ENCODE measurements at regions not wholly inside any gene's neighbourhood (a gene's known extent, or its start where the extent isn't known, plus 50 kb on each side); places are given as distances from the start of the nearest gene placed in this dataset.
"Not testable (repeated sequence)": the region's sequence is repeated elsewhere in the genome, so short reads cannot be mapped to it uniquely, and the experiment has no call there.

DNA sequence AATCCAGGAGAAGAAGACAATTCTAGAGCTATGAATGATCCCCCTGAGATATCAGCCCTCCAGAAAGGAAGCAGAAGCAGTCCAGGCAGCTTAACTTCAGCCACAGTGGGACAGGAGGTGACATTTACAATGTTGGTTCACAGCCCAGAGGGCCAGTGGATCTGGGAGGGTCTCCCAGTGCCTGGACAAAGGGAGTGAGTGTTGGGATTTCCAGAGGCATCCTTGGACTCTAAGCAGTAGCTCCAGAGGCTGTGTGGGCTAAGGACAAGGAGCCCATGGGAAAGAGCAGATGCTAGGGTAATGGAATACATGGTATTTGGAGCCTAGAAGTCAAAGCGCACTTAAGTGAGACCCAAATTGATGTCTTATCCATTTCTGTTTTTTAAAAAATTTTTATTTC, 97.4 kb upstream of the NUPR2 start:
- TF ChIP-seq POLR2A (IDR thresholded peaks at IDR 0.05) (no peak), POLR2AphosphoS5 (IDR thresholded peaks at IDR 0.05) (no peak), EP300 (IDR thresholded peaks at IDR 0.05; ENCODE audit: low read depth) (no peak)
- TF ChIP-seq, protein P1, sequence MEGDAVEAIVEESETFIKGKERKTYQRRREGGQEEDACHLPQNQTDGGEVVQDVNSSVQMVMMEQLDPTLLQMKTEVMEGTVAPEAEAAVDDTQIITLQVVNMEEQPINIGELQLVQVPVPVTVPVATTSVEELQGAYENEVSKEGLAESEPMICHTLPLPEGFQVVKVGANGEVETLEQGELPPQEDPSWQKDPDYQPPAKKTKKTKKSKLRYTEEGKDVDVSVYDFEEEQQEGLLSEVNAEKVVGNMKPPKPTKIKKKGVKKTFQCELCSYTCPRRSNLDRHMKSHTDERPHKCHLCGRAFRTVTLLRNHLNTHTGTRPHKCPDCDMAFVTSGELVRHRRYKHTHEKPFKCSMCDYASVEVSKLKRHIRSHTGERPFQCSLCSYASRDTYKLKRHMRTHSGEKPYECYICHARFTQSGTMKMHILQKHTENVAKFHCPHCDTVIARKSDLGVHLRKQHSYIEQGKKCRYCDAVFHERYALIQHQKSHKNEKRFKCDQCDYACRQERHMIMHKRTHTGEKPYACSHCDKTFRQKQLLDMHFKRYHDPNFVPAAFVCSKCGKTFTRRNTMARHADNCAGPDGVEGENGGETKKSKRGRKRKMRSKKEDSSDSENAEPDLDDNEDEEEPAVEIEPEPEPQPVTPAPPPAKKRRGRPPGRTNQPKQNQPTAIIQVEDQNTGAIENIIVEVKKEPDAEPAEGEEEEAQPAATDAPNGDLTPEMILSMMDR (IDR thresholded peaks at IDR 0.05) = no peak
- Histone ChIP-seq H3K27ac (no peak overlapping the region), H3K4me1 (no peaks in the 10 kb centered on the region), H3K4me3 (no peak overlapping the region), H3K9me3 (peaks cover 0 to 3% of the 10 kb centered on the region in 2 donors), H3K36me3 (no peaks in the 10 kb centered on the region), H3K27me3 (no peaks in the 10 kb centered on the region)
- 90 to 100% methylated on average over 1 of the region's 1 CpG for WGBS, 2 donors (ENCODE audit: low coverage in 1 of 2)
- in situ Hi-C loops (cut with MboI; ENCODE audit: low pct_ligation_motif_present in 1 of 4, low pct_unique_long_range_greater_than_20kb in 1 of 4, low sequenced_read_pairs in 3 of 4) (no loop called here), intact Hi-C loops (cut with DNase I; ENCODE audit: low total_unique reads) (no loop called here)
- DNase-seq = no peak

DNA sequence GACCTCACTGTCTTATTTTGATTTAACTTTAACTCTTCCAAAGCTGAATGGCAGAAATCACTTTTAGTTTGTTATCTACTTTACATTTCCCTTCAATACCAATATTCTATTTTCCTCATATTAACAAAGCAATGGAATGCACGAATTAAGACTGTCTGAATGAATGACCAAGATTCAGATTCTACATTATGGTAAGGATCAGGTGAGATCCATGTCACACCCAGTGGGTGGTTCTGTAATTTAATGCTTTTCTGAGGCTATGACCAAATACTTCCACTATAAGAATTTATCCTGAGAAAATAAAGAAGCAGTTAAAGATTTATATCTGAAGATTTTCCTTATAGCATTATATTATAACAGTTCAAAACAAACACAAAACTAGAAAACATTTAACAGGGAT, 90.2 kb upstream of the NUPR2 start:
- in situ Hi-C loops (cut with MboI; ENCODE audit: low pct_ligation_motif_present in 1 of 4, low pct_unique_long_range_greater_than_20kb in 1 of 4, low sequenced_read_pairs in 3 of 4) (no loop called here), intact Hi-C loops (cut with DNase I; ENCODE audit: low total_unique reads) (no loop called here)
- no peaks in the 10 kb centered on the region for H3K9me3 ChIP-seq
- no peaks in the 10 kb centered on the region for H3K4me1 ChIP-seq
- no peaks in the 10 kb centered on the region for H3K36me3 ChIP-seq
- 48 to 83% methylated on average over 1 of the region's 1 CpG for WGBS, 2 donors (ENCODE audit: low coverage in 1 of 2)
- H3K4me3 ChIP-seq = no peak overlapping the region
- no peaks in the 10 kb centered on the region for H3K27me3 ChIP-seq
- TF ChIP-seq POLR2AphosphoS5 (IDR thresholded peaks at IDR 0.05) (no peak), POLR2A (IDR thresholded peaks at IDR 0.05) (no peak), EP300 (IDR thresholded peaks at IDR 0.05; ENCODE audit: low read depth) (no peak)
- TF ChIP-seq, protein P1 (IDR thresholded peaks at IDR 0.05) = no peak
- no peak for DNase-seq
- H3K27ac ChIP-seq = no peak overlapping the region

DNA sequence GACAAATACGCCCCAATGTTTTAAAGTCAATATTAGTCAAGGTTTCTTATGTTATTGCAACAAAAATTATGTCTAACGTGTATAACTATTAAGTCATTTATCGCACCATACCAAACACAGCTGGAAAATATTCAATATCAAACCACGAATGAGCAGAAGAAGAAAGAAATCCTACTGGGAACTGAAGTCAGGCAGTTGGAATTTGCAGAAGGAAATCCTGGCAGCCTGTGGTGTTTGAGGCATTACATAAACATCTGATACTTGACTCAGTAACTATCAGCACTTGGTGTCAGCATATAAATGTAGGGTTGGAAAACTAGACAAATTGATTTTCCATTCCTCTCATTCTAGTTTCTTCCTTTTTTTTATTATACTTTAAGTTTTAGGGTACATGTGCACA, 83.4 kb upstream of the NUPR2 start:
- in situ Hi-C loops (cut with MboI; ENCODE audit: low pct_ligation_motif_present in 1 of 4, low pct_unique_long_range_greater_than_20kb in 1 of 4, low sequenced_read_pairs in 3 of 4) = no loop called here
- WGBS, 2 donors (ENCODE audit: low coverage in 1 of 2) = 65 to 70% methylated on average over 4 of the region's 4 CpGs

DNA sequence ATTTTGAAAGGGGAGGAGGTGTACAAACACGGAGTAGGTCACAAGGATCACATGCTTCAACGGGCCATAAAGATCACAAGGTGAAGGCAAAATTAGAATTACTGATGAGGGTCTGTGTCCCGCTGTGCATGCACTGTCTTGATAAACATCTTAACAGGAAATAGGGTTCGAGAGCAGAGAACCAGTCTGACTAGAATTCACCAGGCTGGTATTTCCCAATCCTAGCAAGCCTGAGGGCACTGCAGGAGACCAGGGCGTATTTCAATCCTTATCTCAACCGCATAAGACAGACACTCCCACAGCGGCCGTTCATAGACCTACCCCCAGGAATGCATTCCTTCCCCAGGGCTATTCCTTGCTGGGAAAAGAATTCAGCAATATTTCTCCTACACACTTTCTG, 80.0 kb upstream of the NUPR2 start:
- WGBS, 2 donors (ENCODE audit: low coverage in 1 of 2) = 78 to 81% methylated on average over 6 to 8 of the region's 8 CpGs
- H3K4me3 ChIP-seq; DNase-seq; intact Hi-C loops (cut with DNase I; ENCODE audit: low total_unique reads); in situ Hi-C loops (cut with MboI; ENCODE audit: low pct_ligation_motif_present in 1 of 4, low pct_unique_long_range_greater_than_20kb in 1 of 4, low sequenced_read_pairs in 3 of 4); H3K27ac ChIP-seq; H3K27me3 ChIP-seq; H3K36me3 ChIP-seq; H3K4me1 ChIP-seq; H3K9me3 ChIP-seq: not testable (repeated sequence)

More for the DNA sequence above, 83.4 kb upstream of the NUPR2 start:
- no peak overlapping the region for H3K4me3 ChIP-seq
- H3K9me3 ChIP-seq = no peaks in the 10 kb centered on the region
- no peak overlapping the region for H3K27ac ChIP-seq
- H3K4me1 ChIP-seq = no peaks in the 10 kb centered on the region
- intact Hi-C loops (cut with DNase I; ENCODE audit: low total_unique reads) = no loop called here
- no peak for DNase-seq
- no peaks in the 10 kb centered on the region for H3K27me3 ChIP-seq
- TF ChIP-seq, protein P1 (IDR thresholded peaks at IDR 0.05) = no peak
- TF ChIP-seq POLR2AphosphoS5 (IDR thresholded peaks at IDR 0.05) = no peak
- TF ChIP-seq POLR2A (IDR thresholded peaks at IDR 0.05) = no peak
- no peak for TF ChIP-seq EP300 (IDR thresholded peaks at IDR 0.05; ENCODE audit: low read depth)
- H3K36me3 ChIP-seq = no peaks in the 10 kb centered on the region

DNA sequence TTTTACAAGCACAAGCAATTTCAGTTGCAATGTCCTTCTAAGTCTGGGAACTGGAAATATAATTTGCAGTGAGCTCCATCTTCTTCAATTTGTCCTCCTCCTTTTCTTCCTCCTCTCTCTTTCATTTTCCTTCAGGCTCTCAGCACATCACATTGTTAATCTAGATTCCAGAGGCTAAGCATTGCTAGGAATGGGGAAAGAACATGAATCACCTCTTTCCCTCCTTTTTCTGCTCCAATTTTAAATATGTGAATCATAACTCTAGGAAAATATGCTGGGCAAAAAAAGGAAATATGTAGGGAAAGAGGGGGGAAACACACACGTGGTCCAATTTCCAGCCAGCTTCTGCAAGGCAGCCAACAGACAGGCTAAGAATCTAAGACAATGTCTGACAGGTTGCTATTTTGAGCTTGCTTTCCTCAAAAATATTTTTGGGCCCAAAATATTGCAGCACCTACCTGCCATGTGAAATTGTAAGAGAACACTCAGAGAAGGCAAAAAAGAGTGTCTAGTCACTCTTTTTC, 72.7 kb upstream of the NUPR2 start:
- no peak overlapping the region for H3K27ac ChIP-seq
- no peak for DNase-seq
- TF ChIP-seq POLR2AphosphoS5 (IDR thresholded peaks at IDR 0.05) (no peak), EP300 (IDR thresholded peaks at IDR 0.05; ENCODE audit: low read depth) (no peak), POLR2A (IDR thresholded peaks at IDR 0.05) (no peak)
- TF ChIP-seq, protein P1 (IDR thresholded peaks at IDR 0.05) = no peak
- H3K27me3 ChIP-seq = no peaks in the 10 kb centered on the region
- H3K36me3 ChIP-seq = no peaks in the 10 kb centered on the region
- intact Hi-C loops (cut with DNase I; ENCODE audit: low total_unique reads) (no loop called here), in situ Hi-C loops (cut with MboI; ENCODE audit: low pct_ligation_motif_present in 1 of 4, low pct_unique_long_range_greater_than_20kb in 1 of 4, low sequenced_read_pairs in 3 of 4) (no loop called here)
- WGBS, 2 donors (ENCODE audit: low coverage in 1 of 2) = 13 to 27% methylated on average over 1 of the region's 1 CpG
- H3K4me3 ChIP-seq = no peak overlapping the region
- no peaks in the 10 kb centered on the region for H3K4me1 ChIP-seq
- no peaks in the 10 kb centered on the region for H3K9me3 ChIP-seq
